Tibial nerve (tissue), 4 donors: ENCODE measurements at regions not wholly inside any gene's neighbourhood (a gene's known extent, or its start where the extent isn't known, plus 50 kb on each side); places are given as distances from the start of the nearest gene placed in this dataset.

ENCODE experiments used
- CTCF ChIP-seq, 5 experiments: fragments of 200-600 bp in 3 of 5; fragments of 450-650 bp in 2 of 5; sonication (generic) in 3 of 5; IDR thresholded peaks; one replicate each; pipeline ENCODE4 v1.5.1; 2016 to 2019; ENCODE audit warnings: antibody characterized with exemption in 5 of 5, mild to moderate bottlenecking in 3 of 5, moderate library complexity in 2 of 5
- EP300 ChIP-seq, 2 donors: sonication (generic); formaldehyde crosslinking; IDR thresholded peaks; one replicate each; pipeline ENCODE4 v1.6.1; 2017; ENCODE audit warnings: antibody characterized with exemption in 2 of 2, mild to moderate bottlenecking in 1 of 2
- POLR2A ChIP-seq, 2 donors: fragments of 450-650 bp; IDR thresholded peaks; one replicate each; pipeline ENCODE4 v1.6.1; 2017; ENCODE audit warnings: antibody characterized with exemption in 2 of 2, mild to moderate bottlenecking in 2 of 2, moderate library complexity in 2 of 2

DNA sequence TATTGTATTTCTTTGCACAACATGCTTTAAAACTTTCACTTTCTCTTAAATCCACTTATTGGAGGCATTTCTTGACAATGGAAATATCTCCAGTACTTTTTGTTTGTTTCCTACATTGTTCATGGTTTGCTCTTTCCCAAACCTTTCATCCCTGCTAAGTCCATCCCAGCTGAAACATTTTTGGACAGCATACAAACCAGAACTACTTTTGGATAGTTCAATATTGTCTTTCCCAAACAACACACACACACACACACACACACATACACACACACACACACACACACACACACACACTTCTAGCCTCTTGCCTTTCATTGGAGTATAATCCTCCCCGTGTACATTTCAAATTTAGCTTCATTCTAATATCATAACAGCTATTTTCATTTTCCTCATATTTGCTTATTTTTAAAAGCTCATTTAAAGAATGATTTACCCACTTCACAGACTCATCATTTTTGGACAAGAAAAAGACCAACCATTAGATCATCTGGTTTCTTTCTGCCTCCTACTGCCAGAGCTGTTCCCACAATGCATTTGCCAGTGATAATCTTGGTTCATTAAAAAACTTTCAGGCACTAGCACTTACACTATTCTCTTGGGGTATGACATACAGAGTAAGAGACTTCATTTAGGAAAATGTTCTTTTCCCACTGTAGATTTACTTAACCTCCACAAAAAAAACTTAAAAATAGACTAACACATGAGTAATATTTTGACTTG lies 248.1 kb downstream of the CD109 start:
- TF ChIP-seq CTCF (IDR thresholded peaks at IDR 0.05) (no peak), POLR2A (IDR thresholded peaks at IDR 0.05) (no peak), EP300 (IDR thresholded peaks at IDR 0.05) (no peak)
